Spleen (tissue), 11 donors: ENCODE measurements at regions not wholly inside any gene's neighbourhood (a gene's known extent, or its start where the extent isn't known, plus 50 kb on each side); places are given as distances from the start of the nearest gene placed in this dataset.

ENCODE experiments used
- DNase-seq: peaks from one replicate; pipeline ENCODE4 v3.0.0-alpha.2; 2020
- H3K27ac ChIP-seq, 8 donors: fragments of 200-600 bp; sonication (generic) in 7 of 8; 1 replicate in 4 of 8; 2 replicates in 4 of 8; pipeline versions ENCODE4 v1.5.0 to v1.8.0; 2016 to 2021; ENCODE audit warnings: inconsistent platforms in 4 of 8, mild to moderate bottlenecking in 4 of 8, moderate library complexity in 1 of 8
- H3K27me3 ChIP-seq, 7 donors: fragments of 200-600 bp; sonication (generic) in 6 of 7; replicated peaks in 1 of 7; 1 replicate in 4 of 7; 2 replicates in 3 of 7; pipeline versions ENCODE4 v1.5.0 to v1.8.0; 2016 to 2021; ENCODE audit warnings: inconsistent platforms in 3 of 7, mild to moderate bottlenecking in 1 of 7
- H3K36me3 ChIP-seq, 6 donors: fragments of 200-600 bp; sonication (generic) in 5 of 6; 1 replicate in 4 of 6; 2 replicates in 2 of 6; pipeline versions ENCODE4 v1.5.0 to v1.8.0; 2016 to 2021; ENCODE audit warnings: inconsistent platforms in 2 of 6
- H3K4me1 ChIP-seq, 6 donors: fragments of 200-600 bp; sonication (generic) in 5 of 6; 1 replicate in 3 of 6; 2 replicates in 3 of 6; pipeline versions ENCODE4 v1.5.0 to v1.8.0; 2016 to 2021; ENCODE audit warnings: inconsistent platforms in 3 of 6
- H3K4me3 ChIP-seq, 8 donors: fragments of 200-600 bp; sonication (generic) in 7 of 8; 1 replicate in 4 of 8; 2 replicates in 4 of 8; pipeline versions ENCODE4 v1.5.0 to v1.8.0; 2016 to 2021; ENCODE audit warnings: inconsistent platforms in 4 of 8, mild to moderate bottlenecking in 4 of 8, moderate library complexity in 2 of 8
- H3K9me3 ChIP-seq, 8 donors: fragments of 200-600 bp; sonication (generic) in 7 of 8; 1 replicate in 4 of 8; 2 replicates in 4 of 8; pipeline versions ENCODE4 v1.5.0 to v1.8.0; 2016 to 2021; ENCODE audit warnings: inconsistent platforms in 4 of 8
- POLR2A ChIP-seq, 3 donors: fragments of 450-650 bp; IDR thresholded peaks; one replicate each; pipeline ENCODE4 v1.5.1; 2017; ENCODE audit warnings: antibody characterized with exemption in 3 of 3, mild to moderate bottlenecking in 1 of 3
- POLR2AphosphoS5 ChIP-seq, 3 donors: sonication (generic); formaldehyde crosslinking; IDR thresholded peaks; one replicate each; pipeline ENCODE4 v1.5.1; 2017; ENCODE audit warnings: antibody characterized with exemption in 3 of 3
- WGBS, 5 donors: extraction: QIAGEN DNeasy Blood & Tissue Kit in 3 of 5; methylation state at CpG; one replicate each; pipeline versions ENCODE4 v1.1.5 to v1.1.7; 2013 to 2018; 5-methylcytosine and 5-hydroxymethylcytosine counted together
- intact Hi-C: fragments of 100-400 bp; cut with DNase I; formaldehyde crosslinking; loops from one replicate; pipeline ENCODE4 v1.15.0; 2023; ENCODE audit warnings: low total_unique reads
- TF ChIP-seq, protein P1 (sequence below), 11 experiments: fragments of 200-600 bp in 7 of 11; fragments of 450-650 bp in 4 of 11; sonication (generic) in 4 of 11; IDR thresholded peaks in 8 of 11; conservative IDR thresholded peaks in 3 of 11; 1 replicate in 7 of 11; 2 replicates in 4 of 11; pipeline versions ENCODE4 v1.4.0 to v1.8.0; 2016 to 2021; ENCODE audit warnings: antibody characterized with exemption in 11 of 11, inconsistent platforms in 4 of 11, mild to moderate bottlenecking in 1 of 11
- donor health status: healthy with polysubstance abuse.
- donor health status: DM: no; HTN: no; CAD: no; lungs with moderate emphysema.
- donor health status: DM: no; HTN: no; CAD: no.
- donor health status: Bipolar disorder and iron deficiency.
- donor health status: healthy.
- donor health status: DM: no; HTN: no; CAD: no.
- donor health status: DM: yes; HTN: yes; CAD: no.

DNA sequence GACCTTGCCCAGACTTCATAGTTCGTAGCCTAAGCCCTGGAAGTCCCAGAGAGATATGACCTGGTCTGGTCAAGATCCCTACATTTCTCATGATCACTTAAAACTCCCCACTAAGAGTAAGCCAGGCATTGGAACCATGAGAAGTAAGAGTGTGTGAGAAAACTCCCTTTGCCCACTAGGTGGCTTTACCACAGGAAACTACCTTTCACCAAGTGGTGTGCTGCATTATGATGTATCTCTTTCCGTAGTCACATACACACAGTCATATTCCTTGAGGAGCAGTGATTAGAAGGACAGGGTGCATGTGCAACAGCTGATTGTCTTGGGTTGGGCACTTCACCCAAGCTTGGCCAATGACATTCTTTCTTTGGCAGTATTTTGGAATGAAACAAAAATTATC, 639.3 kb downstream of the KCNJ2 start:
- WGBS, 5 donors, result 74 to 98% (median 84%) methylated on average over 2 of the region's 2 CpGs
- no peak overlapping the region for H3K27ac ChIP-seq
- H3K27me3 ChIP-seq, result no peaks in the 10 kb centered on the region
- H3K4me3 ChIP-seq, result no peak overlapping the region
- H3K36me3 ChIP-seq, result no peaks in the 10 kb centered on the region
- intact Hi-C loops, result no loop called here
- no peak for DNase-seq
- peaks cover 0 to 12% (median 0%) of the 10 kb centered on the region in 8 donors for H3K9me3 ChIP-seq
- H3K4me1 ChIP-seq, result no peaks in the 10 kb centered on the region
- TF ChIP-seq POLR2AphosphoS5 (IDR thresholded peaks at IDR 0.05) (no peak), POLR2A (IDR thresholded peaks at IDR 0.05) (no peak)
- TF ChIP-seq, protein P1, sequence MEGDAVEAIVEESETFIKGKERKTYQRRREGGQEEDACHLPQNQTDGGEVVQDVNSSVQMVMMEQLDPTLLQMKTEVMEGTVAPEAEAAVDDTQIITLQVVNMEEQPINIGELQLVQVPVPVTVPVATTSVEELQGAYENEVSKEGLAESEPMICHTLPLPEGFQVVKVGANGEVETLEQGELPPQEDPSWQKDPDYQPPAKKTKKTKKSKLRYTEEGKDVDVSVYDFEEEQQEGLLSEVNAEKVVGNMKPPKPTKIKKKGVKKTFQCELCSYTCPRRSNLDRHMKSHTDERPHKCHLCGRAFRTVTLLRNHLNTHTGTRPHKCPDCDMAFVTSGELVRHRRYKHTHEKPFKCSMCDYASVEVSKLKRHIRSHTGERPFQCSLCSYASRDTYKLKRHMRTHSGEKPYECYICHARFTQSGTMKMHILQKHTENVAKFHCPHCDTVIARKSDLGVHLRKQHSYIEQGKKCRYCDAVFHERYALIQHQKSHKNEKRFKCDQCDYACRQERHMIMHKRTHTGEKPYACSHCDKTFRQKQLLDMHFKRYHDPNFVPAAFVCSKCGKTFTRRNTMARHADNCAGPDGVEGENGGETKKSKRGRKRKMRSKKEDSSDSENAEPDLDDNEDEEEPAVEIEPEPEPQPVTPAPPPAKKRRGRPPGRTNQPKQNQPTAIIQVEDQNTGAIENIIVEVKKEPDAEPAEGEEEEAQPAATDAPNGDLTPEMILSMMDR (IDR thresholded peaks at IDR 0.05 in 8 of 11, conservative IDR thresholded peaks at IDR 0.05 in 3 of 11), result no peak

DNA sequence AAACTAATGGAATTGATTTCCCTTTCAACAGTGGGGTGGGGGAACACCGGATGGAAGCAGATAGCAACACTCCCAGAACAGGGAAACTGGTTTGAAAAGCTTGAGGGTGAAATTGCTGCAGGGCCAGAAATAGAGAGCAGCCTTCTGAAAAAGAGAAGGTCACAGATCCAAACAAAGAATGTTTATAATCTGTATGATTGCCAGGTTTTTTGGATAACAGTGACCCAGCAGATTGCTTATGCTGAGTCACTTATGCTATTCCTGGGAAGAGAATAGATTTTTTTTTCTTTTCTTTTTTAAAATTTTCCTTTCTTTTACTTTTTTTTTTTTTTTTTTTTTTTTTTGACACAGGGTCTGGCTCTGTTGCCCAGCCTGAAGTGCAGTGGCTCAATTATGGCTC, 641.3 kb downstream of the KCNJ2 start:
- no peaks in the 10 kb centered on the region for H3K4me1 ChIP-seq
- H3K27me3 ChIP-seq, result no peaks in the 10 kb centered on the region
- H3K9me3 ChIP-seq, result no peaks in the 10 kb centered on the region
- no peak overlapping the region for H3K4me3 ChIP-seq
- no peak overlapping the region for H3K27ac ChIP-seq
- intact Hi-C loops, result no loop called here
- TF ChIP-seq POLR2A (IDR thresholded peaks at IDR 0.05), result no peak
- TF ChIP-seq POLR2AphosphoS5 (IDR thresholded peaks at IDR 0.05), result no peak
- TF ChIP-seq, protein P1 (IDR thresholded peaks at IDR 0.05 in 8 of 11, conservative IDR thresholded peaks at IDR 0.05 in 3 of 11), result no peak
- DNase-seq, result no peak
- 51 to 68% (median 65%) methylated on average over 1 of the region's 1 CpG for WGBS, 5 donors
- no peaks in the 10 kb centered on the region for H3K36me3 ChIP-seq

DNA sequence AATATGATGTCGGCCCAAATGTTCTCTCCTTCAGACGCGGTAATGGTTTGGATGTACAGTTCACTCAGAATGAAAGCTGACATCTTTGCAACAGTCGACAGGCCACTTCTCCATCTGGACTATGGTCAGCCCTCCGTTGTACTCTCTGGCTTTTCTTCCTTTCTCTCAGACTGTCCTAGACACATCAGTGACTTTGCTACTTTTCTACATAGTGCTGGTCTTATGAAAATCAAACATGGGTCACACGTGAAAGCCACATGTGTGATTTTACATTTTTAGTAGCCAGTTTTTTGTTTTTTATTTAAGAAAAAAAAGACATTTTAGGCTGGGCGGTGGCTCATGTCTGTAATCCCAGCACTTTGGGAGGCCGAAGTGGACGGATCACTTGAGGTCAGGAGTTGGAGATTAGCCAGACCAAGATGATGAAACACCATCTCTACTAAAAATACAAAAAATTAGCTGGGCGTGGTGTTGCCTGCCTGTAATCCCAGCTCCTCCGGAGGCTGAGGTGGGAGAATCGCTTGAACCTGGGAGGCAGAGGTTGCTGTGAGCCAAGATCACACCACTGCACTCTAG, 644.1 kb downstream of the KCNJ2 start:
- intact Hi-C loops, result no loop called here
- TF ChIP-seq, protein P1 (IDR thresholded peaks at IDR 0.05 in 8 of 11, conservative IDR thresholded peaks at IDR 0.05 in 3 of 11), result no peak
- TF ChIP-seq POLR2A (IDR thresholded peaks at IDR 0.05) (no peak), POLR2AphosphoS5 (IDR thresholded peaks at IDR 0.05) (no peak)
- H3K9me3 ChIP-seq, result peaks cover 0 to 4% (median 0%) of the 10 kb centered on the region in 8 donors
- DNase-seq, result no peak
- whole genome bisulfite sequencing, 5 donors, result 86 to 90% (median 86%) methylated on average over 12 of the region's 12 CpGs
- H3K4me1 ChIP-seq, result no peaks in the 10 kb centered on the region
- no peaks in the 10 kb centered on the region for H3K36me3 ChIP-seq
- H3K27ac ChIP-seq, result no peak overlapping the region
- H3K4me3 ChIP-seq, result no peak overlapping the region
- H3K27me3 ChIP-seq, result no peaks in the 10 kb centered on the region

DNA sequence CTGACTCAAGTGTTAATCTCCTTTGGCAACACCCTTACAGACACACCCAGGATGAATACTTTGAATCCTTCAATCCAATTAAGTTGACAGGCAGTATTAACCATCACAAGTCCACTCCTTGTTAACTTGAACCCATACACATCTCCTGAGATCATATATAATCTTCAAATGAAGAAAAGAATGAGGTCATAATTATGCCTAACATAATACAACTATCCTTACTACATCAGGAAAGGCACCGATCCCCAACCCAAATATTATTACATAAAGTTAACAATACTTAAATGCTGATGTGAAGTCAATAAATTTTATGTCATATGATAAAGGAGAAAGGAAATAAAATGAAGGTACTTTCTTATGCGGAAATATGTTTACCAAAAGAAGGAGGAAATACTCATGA, 649.9 kb downstream of the KCNJ2 start:
- Histone ChIP-seq H3K4me3 (no peak overlapping the region), H3K9me3 (peaks cover 0 to 31% (median 0%) of the 10 kb centered on the region in 8 donors), H3K27me3 (no peaks in the 10 kb centered on the region), H3K36me3 (no peaks in the 10 kb centered on the region), H3K4me1 (no peaks in the 10 kb centered on the region), H3K27ac (no peak overlapping the region)
- TF ChIP-seq POLR2AphosphoS5 (IDR thresholded peaks at IDR 0.05), result no peak
- TF ChIP-seq POLR2A (IDR thresholded peaks at IDR 0.05), result no peak
- TF ChIP-seq, protein P1 (IDR thresholded peaks at IDR 0.05 in 8 of 11, conservative IDR thresholded peaks at IDR 0.05 in 3 of 11), result no peak
- 92 to 97% (median 95%) methylated on average over 2 of the region's 2 CpGs for WGBS, 5 donors
- intact Hi-C loops, result no loop called here
- DNase-seq, result no peak
